NCI-H446 treated with DMSO at 0.1 percent for 48 hours (cell line): ENCODE measurements at regions not wholly inside any gene's neighbourhood (a gene's known extent, or its start where the extent isn't known, plus 50 kb on each side); places are given as distances from the start of the nearest gene placed in this dataset.
"Not testable (repeated sequence)": the region's sequence is repeated elsewhere in the genome, so short reads cannot be mapped to it uniquely, and the experiment has no call there.

ENCODE experiments used
- DNase-seq: peaks from one replicate; lab custom pipeline; 2025; lab: John Stamatoyannopoulos, UW

GRCh38 chr11:56876621-56877275 is 112.0 kb upstream of the OR5AK2 start:
- DNase-seq: no peak

DNA sequence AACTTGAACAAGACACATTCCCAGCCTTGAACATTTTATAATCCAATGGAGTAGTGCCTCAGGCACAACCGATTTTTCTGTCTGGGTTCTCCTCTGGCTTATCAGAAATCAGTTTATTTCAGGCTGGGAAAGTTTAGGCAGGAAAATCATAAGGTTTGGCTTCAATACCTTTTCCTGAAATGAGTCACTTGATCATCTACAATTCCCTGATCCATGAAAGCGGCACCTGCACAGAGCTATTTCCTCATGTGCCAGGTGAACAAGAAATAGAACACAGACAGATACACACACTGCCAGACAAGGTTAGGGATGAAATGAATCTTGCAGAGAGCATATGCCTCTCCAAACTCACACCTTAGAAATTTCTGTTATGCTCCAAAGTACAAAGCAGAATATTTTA is 106.7 kb upstream of the OR9G4 start:
- DNase-seq: no peak

GRCh38 chr11:56852131-56852530 is 103.6 kb upstream of the OR9G4 start:
- DNase-seq: no peak

DNA sequence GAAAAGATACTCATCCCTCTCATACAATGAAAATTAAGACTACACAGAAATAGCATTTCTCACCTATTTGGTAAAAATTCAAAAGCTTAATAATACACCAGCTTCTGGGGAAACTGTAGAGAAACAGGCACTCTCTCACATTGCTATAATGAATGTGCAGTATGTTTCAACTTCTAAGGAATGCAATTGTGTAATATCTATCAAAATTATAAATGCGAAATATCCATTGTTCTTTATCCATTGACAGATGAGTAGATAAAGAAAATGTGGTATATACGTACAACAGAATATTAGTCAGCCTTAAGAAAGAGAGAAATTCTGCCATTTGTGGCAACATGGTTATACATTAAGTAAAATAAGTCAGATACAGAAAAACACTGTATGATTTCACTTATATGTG is 101.4 kb upstream of the OR9G4 start:
- no peak for DNase-seq

GRCh38 chr11:56849250-56849649 is 100.8 kb upstream of the OR9G4 start:
- DNase-seq: no peak

DNA sequence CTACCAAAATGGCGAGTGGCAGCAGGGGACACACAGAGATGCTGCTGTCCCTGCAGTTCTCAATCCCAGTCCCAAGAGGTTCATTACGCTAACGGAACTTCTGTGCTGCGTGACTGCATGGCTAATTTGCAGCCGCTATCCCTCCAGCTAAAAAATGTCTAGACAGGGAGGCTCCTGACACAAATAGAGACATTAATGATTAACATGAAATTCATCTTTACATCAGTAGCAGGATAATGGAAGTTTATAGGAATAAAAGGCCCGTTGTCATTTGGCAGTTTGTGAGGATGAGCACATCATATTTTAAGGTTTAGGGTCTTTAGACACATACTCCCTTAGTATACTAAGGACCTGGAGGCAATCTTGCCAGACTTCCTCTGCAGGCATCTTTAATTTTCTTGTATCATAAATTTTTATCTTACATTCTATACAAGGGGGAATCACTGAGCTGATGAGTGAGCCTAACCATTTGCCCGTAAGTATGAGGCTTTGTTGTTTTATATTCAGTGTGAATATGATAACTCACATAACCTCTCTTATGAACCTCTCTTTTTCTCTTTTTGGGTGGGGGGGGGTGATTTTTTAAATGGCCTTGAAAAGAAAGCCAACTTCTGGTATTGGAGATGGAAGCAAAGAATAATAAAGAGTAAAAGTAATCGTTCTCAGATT is 99.8 kb upstream of the OR9G4 start:
- no peak for DNase-seq

DNA sequence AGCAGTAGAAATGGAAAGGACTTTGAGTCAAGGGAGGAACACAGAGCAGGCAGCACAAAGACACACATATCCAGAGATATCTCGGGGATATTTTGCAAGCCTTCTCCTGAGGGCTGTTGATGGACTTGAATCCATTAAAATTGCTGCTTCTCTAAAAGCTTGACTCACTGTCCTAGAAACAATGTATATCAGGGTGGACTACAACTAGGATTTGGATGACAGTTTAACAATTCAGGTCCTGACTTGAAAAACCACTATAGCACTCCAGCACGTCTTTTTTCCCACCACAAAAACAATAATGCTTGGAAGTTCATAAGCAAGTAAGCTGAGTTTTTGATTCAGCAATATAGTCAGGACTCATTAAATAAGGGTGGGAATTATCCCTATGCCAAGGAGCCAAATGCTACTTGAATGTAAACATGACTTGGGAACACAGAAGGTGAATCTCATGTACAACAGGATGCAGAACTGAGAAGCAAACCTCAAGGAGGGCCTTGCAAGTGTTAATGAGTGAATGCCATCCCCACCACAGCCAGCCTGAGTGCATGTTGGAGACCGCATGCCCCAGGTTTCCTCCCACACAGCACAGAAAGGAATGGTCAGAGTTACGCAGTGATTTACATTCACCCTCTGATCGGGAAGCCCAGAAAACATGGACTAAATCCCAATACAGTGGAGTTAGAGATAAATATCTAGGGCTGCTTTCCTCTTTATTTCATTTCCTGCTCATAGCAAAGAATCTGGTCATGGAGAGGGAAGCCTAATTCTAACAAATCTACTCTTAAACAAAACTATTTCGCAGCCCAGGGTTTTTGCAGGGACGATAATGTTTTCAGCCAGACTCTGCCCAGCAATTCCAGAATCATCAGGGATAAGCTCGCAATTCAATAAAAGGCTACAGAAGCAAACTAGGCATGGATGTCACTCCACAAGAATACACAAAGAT is 98.4 kb upstream of the OR9G4 start:
- no peak for DNase-seq

DNA sequence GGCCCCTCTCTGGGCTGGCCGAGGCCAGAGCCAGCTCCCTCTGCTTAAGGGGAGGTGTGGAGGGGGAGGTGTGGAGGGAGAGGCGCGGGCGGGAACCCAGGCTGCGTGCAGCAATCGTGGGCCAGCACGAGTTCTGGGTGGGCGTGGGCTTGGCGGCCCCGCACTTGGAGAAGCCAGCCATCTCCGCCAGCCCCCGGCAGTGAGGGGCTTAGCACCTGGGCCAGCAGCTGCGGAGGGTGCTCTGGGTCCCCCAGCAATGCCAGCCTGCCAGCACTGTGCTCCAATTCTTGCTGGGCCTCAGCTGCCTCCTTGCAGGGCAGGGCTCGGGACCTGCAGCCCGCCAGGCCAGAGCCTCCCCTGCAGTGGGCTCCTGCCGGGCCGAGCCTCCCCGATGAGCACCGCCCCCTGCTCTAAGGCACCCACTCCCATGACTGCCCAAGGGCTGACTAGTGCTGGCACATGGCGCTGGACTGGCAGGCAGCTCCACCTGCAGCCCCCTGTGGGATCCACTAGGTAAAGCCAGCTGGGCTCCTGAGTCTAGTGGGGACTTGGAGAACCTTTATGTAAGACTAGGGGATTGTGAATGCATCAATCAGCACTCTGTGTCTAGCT is 96.7 kb upstream of the OR9G4 start:
- no peak for DNase-seq

DNA sequence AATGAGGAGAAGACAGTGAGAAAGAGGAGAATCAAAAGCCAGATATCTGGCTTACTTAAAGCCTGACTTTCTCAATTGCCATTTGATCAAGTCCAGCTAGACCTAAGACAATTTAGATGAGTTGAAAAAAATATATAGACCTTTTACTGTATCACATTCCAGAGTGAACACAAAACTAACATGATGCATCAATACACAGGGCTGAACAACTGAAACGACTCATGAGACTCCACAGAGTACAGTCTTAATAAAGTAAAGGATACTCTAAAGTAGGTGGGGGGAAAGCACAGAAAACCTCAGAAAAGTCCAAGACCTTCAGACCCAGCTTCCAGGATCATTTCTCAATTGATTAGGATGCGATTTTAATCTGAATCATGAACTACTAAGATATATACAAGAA is 95.3 kb upstream of the OR9G4 start:
- DNase-seq: no peak

GRCh38 chr11:56842814-56843794 is 94.6 kb upstream of the OR9G4 start:
- DNase-seq: no peak

DNA sequence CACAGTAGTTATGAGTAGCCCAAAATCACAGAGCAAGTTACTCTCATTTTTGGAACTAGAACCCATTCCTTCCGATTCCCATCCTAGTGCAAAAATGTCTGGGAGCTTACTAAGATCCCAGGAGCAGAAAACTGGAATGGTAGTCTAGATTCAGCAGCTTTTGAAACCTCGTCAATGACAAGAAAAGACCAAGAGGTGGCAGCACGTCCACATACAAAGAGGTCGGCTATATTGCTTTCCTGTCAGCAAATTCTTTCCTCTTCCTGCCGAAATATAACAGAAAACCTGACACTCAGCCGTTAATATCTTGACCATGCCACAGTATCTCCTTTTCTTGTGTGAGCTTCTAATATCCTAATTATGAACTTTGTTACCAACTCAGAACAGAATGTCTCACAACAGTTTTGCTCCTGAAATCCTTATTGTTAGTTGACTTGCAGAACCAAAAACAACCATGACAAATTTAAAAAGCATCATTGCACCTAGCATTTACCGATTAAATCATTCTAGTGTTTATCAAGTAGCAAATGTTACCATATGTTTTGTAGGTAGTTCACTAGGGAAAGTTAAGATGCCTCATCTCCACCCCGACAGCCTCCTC is 92.8 kb upstream of the OR9G4 start:
- DNase-seq: peak; percentile 48

GRCh38 chr11:56827357-56827756 is 78.9 kb upstream of the OR9G4 start:
- not testable (repeated sequence) for DNase-seq

DNA sequence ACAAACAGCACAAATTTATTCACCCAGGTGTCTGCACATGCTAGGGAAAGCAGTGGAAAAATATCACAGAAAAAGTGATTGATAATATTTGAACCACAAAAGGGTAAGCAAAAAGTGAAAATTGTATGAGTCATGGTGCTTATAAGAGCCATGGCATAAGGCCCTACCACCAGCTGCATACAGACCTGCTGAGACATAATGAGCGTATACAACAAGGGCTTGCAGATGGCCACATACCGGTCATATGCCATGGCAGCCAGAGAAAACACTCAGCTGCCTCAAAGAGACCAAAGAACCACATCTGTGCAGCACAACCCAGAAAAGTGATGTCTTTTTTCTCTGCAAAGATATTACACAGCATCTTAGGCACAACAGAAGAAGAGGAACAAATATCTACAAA is 71.4 kb upstream of the OR9G4 start:
- no peak for DNase-seq

DNA sequence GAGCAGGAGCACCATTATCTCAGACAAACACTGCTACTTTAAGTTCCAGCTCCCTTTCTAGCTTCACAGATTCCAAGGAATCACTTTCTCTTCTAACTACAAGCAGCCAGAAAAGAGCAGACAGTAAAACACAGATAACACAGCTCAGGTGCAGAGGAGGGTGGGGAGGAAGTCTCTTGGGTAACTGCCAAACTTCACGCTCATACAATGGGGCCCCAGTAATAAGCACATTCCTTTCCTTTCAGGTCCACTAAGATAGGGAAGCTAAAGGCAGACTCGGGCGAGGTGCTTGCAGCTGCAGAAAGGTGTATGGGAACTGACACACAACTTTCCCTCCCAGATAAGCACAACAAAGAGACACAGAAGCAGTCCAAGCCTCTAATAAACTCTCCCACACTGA is 69.2 kb upstream of the OR9G4 start:
- no peak for DNase-seq

- DNase-seq: no peak
These were observed 67.8 kb upstream of the OR9G4 start for GRCh38 chr11:56816259-56816658.

GRCh38 chr11:56808326-56808725 is 59.8 kb upstream of the OR9G4 start:
- no peak for DNase-seq

DNA sequence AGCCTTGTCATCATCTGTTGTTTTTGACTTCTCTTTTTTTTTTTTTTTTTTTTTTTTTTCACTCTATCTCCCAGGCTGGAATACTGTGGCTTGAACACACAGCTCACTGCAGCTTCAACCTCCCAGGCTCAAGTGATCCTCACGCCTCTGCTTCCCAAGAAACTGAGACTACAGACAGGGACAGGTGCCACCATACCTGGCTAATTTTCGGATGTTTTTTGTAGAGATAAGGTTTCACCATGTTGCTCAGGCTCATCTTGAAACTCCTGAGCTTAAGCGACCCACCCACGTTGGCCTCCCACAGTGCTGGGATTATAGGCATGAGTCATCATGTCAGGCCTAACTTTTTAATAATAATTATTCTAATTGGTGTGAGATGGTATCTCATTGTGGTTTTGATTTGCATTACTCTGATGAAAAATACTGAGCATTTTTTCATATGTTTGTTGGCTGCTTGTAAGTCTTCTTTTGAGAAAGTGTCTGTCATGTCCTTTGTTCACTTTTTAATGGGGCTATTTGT is 51.3 kb upstream of the OR9G4 start:
- DNase-seq: no peak
